Esophagus muscularis mucosa (tissue), 4 donors: ENCODE measurements at regions not wholly inside any gene's neighbourhood (a gene's known extent, or its start where the extent isn't known, plus 50 kb on each side); places are given as distances from the start of the nearest gene placed in this dataset.

Experiments used
- DNase-seq: peaks from one replicate; pipeline ENCODE4 v3.0.0-alpha.2; 2017; ENCODE audit errors: extremely low spot score
- H3K27ac ChIP-seq, 4 donors: fragments of 200-600 bp; sonication (generic); replicated peaks in 1 of 4; 1 replicate in 3 of 4; 2 replicates in 1 of 4; pipeline ENCODE4 v1.5.1; 2016 to 2019; ENCODE audit warnings: mild to moderate bottlenecking in 1 of 4
- H3K27me3 ChIP-seq, 4 donors: fragments of 200-600 bp; sonication (generic); one replicate each; pipeline versions ENCODE4 v1.5.1 to v1.6.0; 2016 to 2019
- H3K36me3 ChIP-seq, 4 donors: fragments of 200-600 bp; sonication (generic); one replicate each; pipeline ENCODE4 v1.5.1; 2016 to 2019
- H3K4me1 ChIP-seq, 4 donors: fragments of 200-600 bp; sonication (generic); one replicate each; pipeline ENCODE4 v1.5.1; 2016 to 2019
- H3K4me3 ChIP-seq, 4 donors: fragments of 200-600 bp; sonication (generic); 1 replicate in 2 of 4; 2 replicates in 2 of 4; pipeline ENCODE4 v1.5.1; 2016 to 2019; ENCODE audit warnings: mild to moderate bottlenecking in 4 of 4, moderate library complexity in 1 of 4
- H3K9me3 ChIP-seq, 4 donors: fragments of 200-600 bp; sonication (generic); 1 replicate in 3 of 4; 2 replicates in 1 of 4; pipeline ENCODE4 v1.5.1; 2016 to 2019
- CTCF ChIP-seq, 3 experiments: fragments of 200-600 bp in 2 of 3; fragments of 450-650 bp in 1 of 3; sonication (generic) in 2 of 3; IDR thresholded peaks; one replicate each; pipeline ENCODE4 v1.5.1; 2017 to 2019; ENCODE audit warnings: antibody characterized with exemption in 3 of 3, mild to moderate bottlenecking in 2 of 3, moderate library complexity in 1 of 3
- EP300 ChIP-seq: sonication (generic); formaldehyde crosslinking; IDR thresholded peaks from one replicate; pipeline ENCODE4 v1.6.1; 2017; ENCODE audit warnings: antibody characterized with exemption
- POLR2A ChIP-seq: fragments of 450-650 bp; IDR thresholded peaks from one replicate; pipeline ENCODE4 v1.6.1; 2017; ENCODE audit warnings: antibody characterized with exemption, moderate library complexity, mild to moderate bottlenecking, low read depth
- POLR2AphosphoS5 ChIP-seq, 2 donors: sonication (generic); formaldehyde crosslinking; IDR thresholded peaks; one replicate each; pipeline ENCODE4 v1.6.1; 2017; ENCODE audit warnings: antibody characterized with exemption in 2 of 2
- WGBS: methylation state at CpG from one replicate; pipeline ENCODE4 v1.1.5; 2018; 5-methylcytosine and 5-hydroxymethylcytosine counted together
- intact Hi-C: fragments of 100-400 bp; cut with DNase I; formaldehyde crosslinking; loops from one replicate; pipeline ENCODE4 v1.15.1; 2023

- H3K27ac ChIP-seq, result no peak overlapping the region
- H3K27me3 ChIP-seq, result no peaks in the 10 kb centered on the region
- TF ChIP-seq POLR2A, result no peak
- no peak for TF ChIP-seq EP300
- no peak for TF ChIP-seq CTCF (IDR thresholded peaks at IDR 0.05)
- no peak for TF ChIP-seq POLR2AphosphoS5 (IDR thresholded peaks at IDR 0.05)
- peaks cover 0 to 2% (median 0%) of the 10 kb centered on the region in 4 donors for H3K9me3 ChIP-seq
- DNase-seq, result peak; percentile 47
- H3K4me1 ChIP-seq, result no peaks in the 10 kb centered on the region
- intact Hi-C loops, result no loop called here
- 82% methylated on average over 4 of the region's 7 CpGs for WGBS
- H3K4me3 ChIP-seq, result no peak overlapping the region
- no peaks in the 10 kb centered on the region for H3K36me3 ChIP-seq
Measured at GRCh38 chr1:204744107-204744779, 58.7 kb upstream of the LRRN2 start.

GRCh38 chr1:204746838-204747442 is 61.4 kb upstream of the LRRN2 start:
- H3K9me3 ChIP-seq, result no peaks in the 10 kb centered on the region
- no peak overlapping the region for H3K27ac ChIP-seq
- TF ChIP-seq CTCF (IDR thresholded peaks at IDR 0.05), result peak; percentile 75 to 97 (median 88)
- no peak for TF ChIP-seq POLR2A
- peaks cover 0 to under 1% (median 0%) of the 10 kb centered on the region in 4 donors for H3K27me3 ChIP-seq
- H3K36me3 ChIP-seq, result no peaks in the 10 kb centered on the region
- no peak overlapping the region for H3K4me3 ChIP-seq
- no peaks in the 10 kb centered on the region for H3K4me1 ChIP-seq
- DNase-seq, result peak; percentile 86
- intact Hi-C loops, result no loop called here

- no peaks in the 10 kb centered on the region for H3K36me3 ChIP-seq
- TF ChIP-seq POLR2A, result no peak
- TF ChIP-seq EP300, result no peak
- no peak for TF ChIP-seq CTCF (IDR thresholded peaks at IDR 0.05)
- TF ChIP-seq POLR2AphosphoS5 (IDR thresholded peaks at IDR 0.05), result no peak
- DNase-seq, result no peak
- no peak overlapping the region for H3K4me3 ChIP-seq
- H3K4me1 ChIP-seq, result no peaks in the 10 kb centered on the region
- WGBS, result 59% methylated on average over 6 of the region's 6 CpGs
- no peak overlapping the region for H3K27ac ChIP-seq
- intact Hi-C loops, result no loop called here
- no peaks in the 10 kb centered on the region for H3K9me3 ChIP-seq
- peaks cover 0 to 17% (median 0%) of the 10 kb centered on the region in 4 donors for H3K27me3 ChIP-seq
Measured at GRCh38 chr1:204751480-204751879, 65.9 kb upstream of the LRRN2 start.

GRCh38 chr1:204751883-204752687 is 66.5 kb upstream of the LRRN2 start:
- 77% methylated on average over 20 of the region's 24 CpGs for WGBS
- TF ChIP-seq POLR2A, result no peak

GRCh38 chr1:204752688-204753040 is 67.1 kb upstream of the LRRN2 start:
- TF ChIP-seq POLR2A (no peak), CTCF (IDR thresholded peaks at IDR 0.05) (no peak), EP300 (no peak), POLR2AphosphoS5 (IDR thresholded peaks at IDR 0.05) (no peak)
- H3K36me3 ChIP-seq, result no peaks in the 10 kb centered on the region
- no peak overlapping the region for H3K27ac ChIP-seq
- no peaks in the 10 kb centered on the region for H3K4me1 ChIP-seq
- H3K27me3 ChIP-seq, result peaks cover 0 to 17% (median 0%) of the 10 kb centered on the region in 4 donors
- 86% methylated on average over 6 of the region's 6 CpGs for whole genome bisulfite sequencing
- H3K9me3 ChIP-seq, result no peaks in the 10 kb centered on the region
- DNase-seq, result no peak
- no peak overlapping the region for H3K4me3 ChIP-seq
- intact Hi-C loops, result no loop called here

More at GRCh38 chr1:204751883-204752687, 66.5 kb upstream of the LRRN2 start:
- Histone ChIP-seq H3K36me3 (no peaks in the 10 kb centered on the region), H3K9me3 (no peaks in the 10 kb centered on the region), H3K27me3 (peaks cover 0 to 17% (median 0%) of the 10 kb centered on the region in 4 donors), H3K4me3 (no peak overlapping the region), H3K27ac (no peak overlapping the region), H3K4me1 (no peaks in the 10 kb centered on the region)
- intact Hi-C loops, result no loop called here
- DNase-seq, result no peak
